Umbilical cord (tissue), 1 donor: ENCODE measurements at regions not wholly inside any gene's neighbourhood (a gene's known extent, or its start where the extent isn't known, plus 50 kb on each side); places are given as distances from the start of the nearest gene placed in this dataset.
"Not testable (repeated sequence)": the region's sequence is repeated elsewhere in the genome, so short reads cannot be mapped to it uniquely, and the experiment has no call there.

Source experiments
- DNase-seq: peaks from one replicate; pipeline ENCODE4 v3.0.0-alpha.2; 2015; ENCODE audit warnings: low spot score

GRCh38 chr3:109803274-109803673, 465.9 kb upstream of the DPPA4 start:
- no peak for DNase-seq

DNA sequence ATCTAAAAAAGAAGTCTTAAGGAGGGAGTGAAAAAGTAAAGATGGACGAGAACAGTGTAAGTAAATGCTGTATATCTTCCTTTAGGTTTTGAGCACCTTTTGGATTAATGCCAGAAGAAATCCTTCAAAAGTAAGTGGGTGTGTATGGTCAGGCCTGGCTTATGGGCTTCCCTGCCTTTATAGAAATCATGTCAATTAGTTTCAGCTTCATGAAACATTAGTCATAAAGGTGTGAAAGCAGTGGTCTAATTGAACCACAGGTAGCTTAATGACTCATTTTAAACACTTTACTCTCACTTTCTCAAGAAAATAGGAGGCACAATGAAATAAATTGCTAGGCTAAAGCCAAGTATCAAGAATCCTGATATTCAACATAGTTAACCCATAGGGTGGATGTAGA, 467.4 kb upstream of the DPPA4 start:
- no peak for DNase-seq

DNA sequence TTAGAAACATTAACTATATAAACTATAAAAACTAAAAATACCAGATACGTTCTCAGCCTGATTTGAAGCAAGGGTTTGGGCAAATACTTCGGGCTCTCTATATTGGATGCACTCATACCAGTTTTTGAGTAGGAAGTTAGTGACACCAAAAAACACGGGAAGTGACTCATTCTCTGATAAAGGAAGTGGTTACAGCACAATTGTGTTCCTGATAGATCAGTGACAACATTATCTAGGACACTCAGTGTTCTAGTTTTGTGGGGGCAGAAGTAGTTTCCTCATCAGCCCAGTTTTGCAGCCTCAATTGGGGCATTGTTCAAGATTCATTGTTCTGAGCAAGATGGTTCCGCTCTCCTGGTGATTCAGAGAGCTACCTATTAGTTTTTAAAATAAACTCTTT, 469.6 kb upstream of the DPPA4 start:
- DNase-seq, result no peak

DNA sequence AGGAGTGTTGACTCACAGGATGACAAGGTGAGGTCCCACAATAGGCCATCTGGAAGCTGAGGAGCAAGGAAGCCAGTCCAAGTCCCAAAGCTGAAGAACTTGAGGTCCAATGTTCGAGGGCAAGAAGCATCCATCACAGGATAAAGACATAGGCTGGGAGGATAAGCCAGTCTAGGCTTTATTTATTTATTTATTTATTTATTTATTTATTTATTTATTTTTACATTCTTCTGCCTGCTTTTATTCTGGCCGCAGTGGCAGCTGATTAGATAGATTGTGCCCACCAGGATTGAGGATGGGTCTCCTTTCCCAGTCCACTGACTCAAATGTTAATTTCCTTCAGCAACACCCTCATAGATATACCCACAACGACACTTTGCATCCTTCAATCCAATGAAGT, 472.2 kb upstream of the DPPA4 start:
- no peak for DNase-seq

DNA sequence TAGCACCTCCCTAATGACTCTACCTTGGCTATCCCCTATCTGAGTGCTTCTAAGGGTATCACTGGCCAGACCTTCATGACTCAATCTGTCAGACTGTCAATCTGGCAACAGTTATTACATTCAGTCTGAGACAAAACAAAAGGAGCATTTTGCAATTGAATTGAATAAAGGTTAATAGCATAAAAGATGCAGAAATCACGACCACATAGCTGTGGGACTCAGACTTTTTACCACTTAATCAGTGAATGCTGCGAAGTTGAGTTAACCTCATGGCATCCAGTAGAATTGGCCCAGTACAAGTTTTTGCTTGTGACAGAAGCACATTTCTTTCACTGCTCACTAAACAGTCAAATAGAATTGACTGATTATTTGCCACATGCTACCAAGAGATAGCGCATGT, 480.7 kb upstream of the DPPA4 start:
- DNase-seq, result no peak

- DNase-seq, result no peak
Observed at GRCh38 chr3:109819734-109820133, 482.4 kb upstream of the DPPA4 start.

GRCh38 chr3:109825971-109826810, 488.8 kb upstream of the DPPA4 start:
- DNase-seq, result no peak

- DNase-seq, result no peak
Observed at GRCh38 chr3:109831403-109831802, 494.1 kb upstream of the DPPA4 start.

DNA sequence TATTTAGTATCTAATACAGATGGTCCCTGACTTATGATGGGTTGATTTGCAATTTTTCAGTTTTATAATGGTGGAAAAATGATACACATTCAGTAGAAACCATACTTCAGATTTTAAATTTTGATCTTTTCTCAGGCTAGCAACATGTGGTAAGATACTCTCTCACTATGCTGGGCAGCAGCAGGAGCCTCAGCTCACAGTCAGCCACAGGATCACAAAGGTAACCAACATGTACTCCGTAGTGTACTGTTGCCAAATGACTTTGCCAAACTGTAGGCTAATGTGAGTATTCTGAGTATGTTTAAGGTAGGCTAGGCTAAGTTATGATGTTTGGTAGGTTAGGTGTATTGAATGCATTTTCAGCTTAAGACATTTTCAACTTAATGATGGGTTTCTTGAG, 498.6 kb upstream of the DPPA4 start:
- DNase-seq, result no peak

DNA sequence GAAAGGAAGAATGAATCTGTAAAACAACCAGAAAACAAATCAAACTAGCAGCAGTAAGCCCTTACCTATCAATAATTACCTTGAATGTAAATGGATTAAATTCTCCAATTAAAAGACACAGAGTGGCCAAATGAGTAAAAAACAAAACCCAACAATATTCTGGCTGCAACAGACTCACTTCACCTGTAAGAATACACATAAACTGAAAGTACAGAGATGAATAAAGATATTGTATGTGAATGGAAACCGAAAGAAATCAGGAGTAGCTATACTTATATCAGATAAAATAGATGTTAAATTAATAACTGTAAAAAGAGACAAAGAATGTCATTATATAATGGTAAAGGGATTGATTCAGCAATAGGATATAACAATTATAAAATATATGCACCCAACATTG, 514.5 kb upstream of the DPPA4 start:
- no peak for DNase-seq

DNA sequence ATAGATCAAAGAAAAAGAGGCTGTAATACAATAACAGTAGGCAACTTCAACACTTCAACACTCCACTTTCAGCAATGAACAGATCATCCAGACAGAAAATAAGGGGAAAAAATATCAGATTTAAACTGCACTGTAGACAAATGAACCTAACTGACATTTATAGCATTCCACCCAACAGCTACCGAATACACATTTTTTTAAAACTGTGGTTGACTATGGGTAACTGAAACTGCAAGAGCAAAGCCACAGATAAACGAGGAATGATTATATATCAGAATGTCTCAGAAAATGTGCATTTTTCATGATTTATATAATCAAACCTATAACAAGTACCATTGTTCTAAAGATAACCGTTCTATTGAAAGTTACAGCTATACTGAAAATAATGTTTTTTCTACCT, 514.9 kb upstream of the DPPA4 start:
- no peak for DNase-seq

GRCh38 chr3:109853077-109853731, 515.9 kb upstream of the DPPA4 start:
- DNase-seq, result no peak

DNA sequence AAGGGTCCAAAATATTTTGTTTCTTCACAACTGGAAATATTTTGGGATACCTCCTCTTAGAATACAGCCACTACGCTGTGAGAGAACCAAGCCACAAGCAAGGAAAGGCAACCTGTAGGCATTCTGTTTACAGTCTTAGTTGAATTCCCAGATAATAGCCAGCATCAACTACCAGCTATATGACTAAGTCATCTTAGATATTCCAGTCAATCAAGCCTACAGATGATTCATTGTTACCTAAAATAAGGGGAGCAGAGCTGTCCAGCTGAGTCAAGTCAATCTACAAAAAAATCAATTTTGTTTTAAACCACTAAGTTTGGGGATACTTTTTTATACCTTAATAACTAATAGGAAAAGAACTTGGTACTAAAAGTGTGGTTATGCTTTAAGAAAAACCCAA, 526.4 kb upstream of the DPPA4 start:
- no peak for DNase-seq

DNA sequence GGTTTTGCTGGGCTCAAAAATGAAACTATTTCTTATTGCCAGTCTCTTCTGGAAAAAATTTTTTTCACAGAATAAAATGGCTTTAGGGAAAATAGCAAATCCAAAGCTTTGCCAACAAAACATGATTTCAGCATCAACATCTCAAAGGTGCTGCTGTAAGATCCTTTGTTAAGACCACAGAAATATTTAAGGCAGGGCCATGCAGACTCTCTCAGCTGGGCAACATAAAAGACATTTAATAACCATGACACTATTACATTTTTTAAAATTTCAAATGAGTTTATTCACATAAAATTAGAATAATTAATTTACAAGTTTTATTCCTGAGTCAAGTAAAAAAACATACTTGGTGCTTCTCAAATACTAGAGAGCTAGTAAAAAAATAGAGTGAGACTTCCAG, 527.1 kb upstream of the DPPA4 start:
- DNase-seq, result no peak

GRCh38 chr3:109869586-109869985, 532.2 kb upstream of the DPPA4 start:
- no peak for DNase-seq

DNA sequence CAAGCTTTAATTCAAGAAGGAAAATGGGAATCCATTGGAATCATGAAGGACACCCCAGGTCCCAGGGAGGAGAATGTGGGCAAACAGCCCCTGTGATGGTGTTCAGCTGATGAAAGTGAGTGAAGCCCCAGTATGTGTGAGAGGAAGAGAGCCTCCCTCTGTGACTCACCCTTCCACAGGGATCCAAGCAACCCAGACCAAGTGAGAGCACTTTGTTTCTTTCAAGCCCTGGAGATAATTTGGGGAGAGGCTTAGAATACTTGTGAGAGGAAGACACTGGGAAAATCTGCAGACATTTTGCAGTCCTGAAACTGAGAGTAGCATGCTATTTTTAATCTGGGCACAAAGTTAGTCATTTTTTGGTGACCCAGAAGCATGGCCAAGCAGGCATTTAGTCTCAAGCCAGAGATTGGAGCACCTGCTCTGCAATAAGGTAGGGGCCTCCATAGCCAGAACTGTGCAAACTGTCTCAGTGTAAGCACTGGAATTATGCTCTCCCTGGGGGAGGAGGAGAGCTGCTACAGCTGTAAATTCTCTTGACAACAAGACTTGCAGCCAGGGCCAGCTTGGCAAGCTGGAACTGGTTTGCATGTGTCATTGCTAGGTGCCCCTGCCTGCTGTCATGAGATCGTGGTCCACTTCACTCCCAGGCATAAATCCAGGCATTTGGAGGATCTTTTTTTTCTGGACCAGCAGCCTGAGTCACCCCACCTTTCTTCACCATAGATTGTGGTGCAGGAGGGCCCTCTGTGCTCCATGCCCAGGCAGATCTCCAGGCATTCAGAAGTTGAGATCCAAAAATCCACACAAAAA, 537.8 kb upstream of the DPPA4 start:
- no peak for DNase-seq

DNA sequence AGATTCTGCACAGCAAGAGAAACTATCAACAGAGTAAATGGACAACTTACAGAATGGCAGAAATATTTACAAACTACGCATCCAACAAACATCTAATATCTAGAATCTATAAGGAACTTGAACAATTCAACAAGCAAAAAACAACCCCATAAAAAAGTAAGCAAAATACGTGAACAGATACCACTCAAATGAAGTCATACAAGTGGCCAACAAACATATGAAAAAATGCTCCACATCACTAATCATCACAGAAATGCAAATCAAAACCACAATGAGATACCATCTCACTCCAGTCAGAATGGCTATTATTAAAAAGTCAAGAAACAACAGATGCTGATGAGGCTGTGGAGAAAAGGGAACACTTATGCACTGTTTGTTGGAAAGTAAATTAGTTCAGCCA, 540.3 kb upstream of the DPPA4 start:
- DNase-seq, result not testable (repeated sequence)

DNA sequence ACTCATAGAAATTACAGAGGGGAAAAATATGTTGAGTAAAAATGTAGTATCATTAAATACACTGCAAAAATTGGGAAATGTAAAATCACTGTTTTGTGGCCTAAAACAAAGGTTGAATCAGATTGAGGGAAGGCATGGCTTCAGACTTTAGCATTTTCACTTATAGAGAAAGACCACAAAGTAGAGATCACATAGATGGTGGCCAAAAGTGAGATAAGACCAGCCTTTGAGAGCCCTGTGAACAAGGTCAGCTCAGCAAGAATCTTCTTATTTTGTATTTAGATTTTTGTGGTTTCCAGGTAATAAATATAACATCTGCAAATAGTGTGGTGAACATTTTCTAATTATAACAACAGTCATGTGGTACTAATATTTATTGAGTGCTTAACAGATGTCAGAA, 544.8 kb upstream of the DPPA4 start:
- DNase-seq, result no peak

DNA sequence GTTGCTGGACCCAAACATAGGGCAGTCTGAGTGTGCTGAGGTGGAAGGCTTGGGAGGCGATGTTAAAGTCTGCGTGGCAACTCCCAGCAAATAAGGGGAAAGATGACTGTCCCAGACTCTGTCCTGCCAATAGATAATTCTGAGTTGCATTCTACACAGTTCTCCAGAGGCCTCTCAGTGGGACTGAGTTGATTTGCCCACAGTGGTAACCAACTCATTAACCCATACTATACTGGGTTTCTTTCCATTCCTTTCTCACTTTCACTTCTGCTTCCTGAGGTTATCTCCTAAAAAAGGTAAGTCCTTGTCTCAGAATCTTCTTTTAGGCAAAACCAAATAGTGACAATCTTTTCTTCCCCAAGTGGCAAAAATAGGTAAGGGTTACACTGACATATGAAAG, 549.9 kb upstream of the DPPA4 start:
- no peak for DNase-seq

DNA sequence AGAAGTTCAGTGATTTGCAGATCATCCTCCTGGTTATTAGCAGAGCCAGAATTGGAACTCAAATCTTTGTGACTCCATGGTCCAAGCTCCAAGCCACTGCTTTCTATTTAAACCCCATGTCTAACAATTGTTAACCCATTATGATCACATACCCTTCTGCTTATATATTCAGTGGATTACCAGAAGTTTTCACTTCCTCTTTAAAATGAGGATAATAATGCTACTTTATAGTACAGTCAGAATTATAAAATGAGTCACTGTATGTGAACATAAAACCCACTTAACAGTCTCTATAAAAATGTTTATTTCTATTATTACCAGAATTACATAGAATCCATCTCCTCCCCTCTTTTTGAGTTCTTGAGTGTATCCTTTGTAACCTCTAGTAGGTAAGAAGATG, 550.7 kb upstream of the DPPA4 start:
- no peak for DNase-seq

GRCh38 chr3:109897734-109898133, 560.4 kb upstream of the DPPA4 start:
- DNase-seq, result no peak

GRCh38 chr3:109899925-109900324, 562.6 kb upstream of the DPPA4 start:
- no peak for DNase-seq

GRCh38 chr3:109900783-109901182, 563.4 kb upstream of the DPPA4 start:
- no peak for DNase-seq
